CD4-positive, alpha-beta T cell treated with Interleukin-10 for 1 hour (primary cell): ENCODE measurements at regions not wholly inside any gene's neighbourhood (a gene's known extent, or its start where the extent isn't known, plus 50 kb on each side); places are given as distances from the start of the nearest gene placed in this dataset.
A peak's percentile ranks its signal among the peaks of the same experiment; 100 is the strongest.
"Not testable (repeated sequence)": the region's sequence is repeated elsewhere in the genome, so short reads cannot be mapped to it uniquely, and the experiment has no call there.

Experiments
- DNase-seq: peaks from one replicate; pipeline ENCODE4 v3.0.0-alpha.2; 2020

DNA sequence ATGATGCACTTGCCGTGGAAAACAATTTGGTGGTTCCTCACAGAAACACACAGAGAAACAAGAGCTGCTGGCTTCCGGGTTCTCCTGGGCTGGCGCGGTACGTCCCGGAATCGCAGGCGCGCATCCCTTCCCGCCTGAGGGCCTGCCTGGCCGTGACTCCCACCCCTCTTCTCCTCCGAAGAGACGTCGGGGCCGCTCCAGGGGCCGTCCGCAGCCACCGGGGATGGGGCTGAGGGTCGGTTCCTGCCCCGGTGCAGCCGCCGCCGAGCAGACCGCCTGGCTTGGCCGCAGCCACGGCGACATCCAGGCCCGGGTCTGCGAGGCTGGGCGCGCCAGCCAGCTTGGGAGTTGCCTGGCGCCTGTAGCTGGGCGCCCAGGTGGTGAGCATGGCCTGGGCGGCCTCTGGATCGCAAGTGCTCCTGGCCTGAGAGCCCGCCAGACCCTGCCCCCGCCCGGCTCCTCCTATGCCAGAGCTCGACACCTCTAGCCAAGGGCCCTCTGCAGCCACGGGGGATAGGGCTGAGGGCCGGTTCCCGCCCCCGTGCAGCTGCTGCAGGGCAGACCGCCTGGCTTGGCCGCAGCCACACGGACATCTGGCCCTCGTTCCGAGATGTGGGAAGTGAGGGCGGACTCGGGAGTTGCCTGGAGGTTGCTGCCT lies 1647.5 kb downstream of the SPATA31A7 start:
- DNase-seq = peak; percentile 38

DNA sequence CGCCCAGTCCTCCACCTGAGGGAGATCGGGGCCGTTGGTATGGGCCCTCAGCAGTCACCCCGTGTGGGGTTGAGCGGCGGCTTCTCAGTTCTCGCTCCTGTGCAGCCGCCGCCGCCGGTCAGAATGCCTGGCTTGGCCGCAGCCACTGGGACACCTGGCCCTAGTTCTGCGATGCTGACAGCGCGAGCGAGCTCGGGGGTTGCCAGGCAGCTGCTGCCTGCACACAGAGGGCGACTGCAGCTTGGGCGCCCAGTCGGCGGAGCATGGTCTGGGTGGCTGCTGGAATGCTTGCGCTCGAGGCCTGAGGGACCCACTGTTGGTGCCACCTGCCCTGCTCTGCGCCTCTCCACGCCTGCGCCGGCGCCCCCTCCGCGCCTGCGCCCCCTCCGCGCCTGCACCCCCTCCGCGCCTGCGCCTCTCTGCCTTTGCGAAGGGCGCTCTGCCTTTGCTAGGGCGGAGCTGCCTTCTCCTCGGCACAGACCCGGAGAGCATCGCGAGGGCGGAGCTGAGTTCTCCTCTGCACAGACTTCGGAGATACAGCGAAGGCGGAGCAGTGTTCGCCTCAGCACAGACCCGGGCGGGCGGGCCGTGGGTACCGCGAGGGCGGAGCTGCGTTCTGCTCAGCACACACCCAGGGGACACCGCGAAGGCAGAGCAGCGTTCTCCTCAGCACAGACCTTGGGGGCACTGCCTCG lies 1648.3 kb downstream of the SPATA31A7 start:
- peak; percentile 94 for DNase-seq

DNA sequence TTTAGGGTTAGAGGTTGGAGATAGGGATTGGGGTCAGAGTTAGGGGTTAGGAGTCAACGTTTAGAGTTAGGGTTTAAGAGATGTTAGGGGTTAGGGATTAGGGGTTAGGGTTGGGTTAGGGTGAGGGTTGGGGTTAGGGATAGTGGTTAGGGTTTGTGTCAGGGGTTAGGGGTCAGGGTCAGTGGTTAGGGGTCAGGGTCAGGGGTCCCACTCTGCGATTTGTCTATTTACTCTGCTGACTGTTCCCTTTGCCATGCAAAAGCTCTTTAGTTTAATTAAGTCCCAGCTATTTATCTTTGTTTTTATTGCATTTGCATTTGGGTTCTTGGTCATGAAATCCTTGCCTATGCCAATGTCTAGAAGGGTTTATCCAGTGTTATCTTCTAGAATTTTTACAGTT lies 1649.3 kb downstream of the SPATA31A7 start:
- DNase-seq = not testable (repeated sequence)

DNA sequence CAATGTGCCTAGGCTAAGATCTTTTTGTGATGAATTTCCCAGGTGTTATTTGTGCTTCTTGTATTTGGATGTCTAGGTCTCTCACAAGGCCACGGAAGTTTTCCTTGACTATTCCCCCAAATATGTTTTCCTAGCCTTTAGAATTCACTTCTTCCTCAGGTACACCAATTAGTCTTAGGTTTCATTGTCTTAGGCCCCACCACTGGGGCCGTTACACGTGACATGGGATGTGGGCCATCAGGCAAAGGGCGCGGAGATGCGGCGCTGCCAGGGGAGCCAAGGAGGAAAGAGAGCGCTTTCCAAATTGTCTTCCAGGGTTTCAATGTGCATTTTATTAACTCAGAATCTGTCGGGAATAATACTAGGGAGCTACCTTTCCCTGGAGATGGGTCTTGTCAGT lies 1653.3 kb downstream of the SPATA31A7 start:
- not testable (repeated sequence) for DNase-seq

DNA sequence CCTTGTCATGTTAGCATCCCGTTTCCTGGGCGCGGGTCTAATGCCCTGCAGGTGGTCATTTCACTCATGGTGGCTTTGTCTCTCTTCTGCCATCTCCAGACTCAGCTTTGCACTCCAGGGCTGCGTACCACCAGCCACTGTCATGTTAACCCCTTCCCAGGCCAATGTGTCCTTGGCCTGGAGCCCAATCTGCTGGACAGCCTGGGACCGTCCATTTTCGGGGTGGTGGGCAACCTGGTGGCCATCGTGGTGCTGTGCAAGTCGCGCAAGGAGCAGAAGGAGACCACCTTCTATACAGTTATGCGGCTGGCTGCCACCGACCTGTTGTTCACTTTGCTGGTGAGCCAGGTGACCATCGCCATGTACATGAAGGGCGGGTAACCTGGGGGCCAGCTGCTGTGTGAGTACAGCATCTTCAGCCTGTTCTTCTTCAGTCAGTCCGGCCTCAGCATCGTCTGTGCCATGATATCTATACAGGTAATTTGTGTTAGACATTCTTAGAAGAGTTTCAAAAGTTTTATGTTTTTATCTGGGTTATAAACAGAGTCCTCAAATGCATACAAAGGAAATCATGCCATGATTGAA lies 1654.0 kb downstream of the SPATA31A7 start:
- DNase-seq = not testable (repeated sequence)

DNA sequence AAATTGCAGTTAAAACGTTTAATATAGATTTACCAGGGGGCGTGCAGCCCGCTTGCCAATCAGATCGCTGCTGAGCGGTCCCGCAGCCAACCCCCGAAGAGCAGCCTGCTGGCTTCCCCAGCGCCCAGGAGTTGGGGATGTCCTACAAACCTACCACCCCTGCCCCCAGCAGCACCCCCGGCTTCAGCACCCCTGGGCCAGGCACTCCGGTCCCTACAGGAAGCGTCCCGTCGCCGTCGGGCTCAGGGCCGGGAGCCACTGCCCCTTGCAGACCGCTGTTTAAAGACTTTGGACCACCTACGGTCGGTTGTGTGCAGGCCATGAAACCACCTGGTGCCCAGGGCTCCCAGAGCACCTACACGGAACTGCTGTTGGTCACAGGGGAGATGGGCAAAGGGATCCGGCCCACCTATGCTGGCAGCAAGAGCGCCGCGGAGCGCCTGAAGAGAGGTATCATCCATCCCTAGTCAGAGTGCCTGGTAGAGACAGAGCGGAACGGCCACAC lies 1654.9 kb downstream of the SPATA31A7 start:
- not testable (repeated sequence) for DNase-seq

DNA sequence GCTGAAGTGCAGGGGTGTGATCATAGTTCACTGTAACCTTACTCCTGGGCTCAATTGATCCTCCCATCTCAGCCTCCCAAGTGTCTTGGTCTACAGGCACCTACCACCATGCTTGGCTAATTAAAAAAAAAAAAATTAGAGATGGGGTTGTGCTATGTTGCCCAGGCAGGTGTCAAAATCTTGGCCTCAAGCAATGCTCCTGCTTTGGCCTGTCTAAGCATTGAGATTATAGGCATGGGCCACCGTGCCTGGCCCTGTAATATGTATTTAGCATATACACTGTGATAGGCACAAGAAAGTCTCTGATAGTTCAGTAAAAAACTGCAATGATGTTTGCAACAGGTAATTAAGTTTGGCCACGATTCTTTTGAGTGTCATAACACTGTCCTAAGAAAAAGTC lies 1658.4 kb downstream of the SPATA31A7 start:
- DNase-seq = not testable (repeated sequence)

DNA sequence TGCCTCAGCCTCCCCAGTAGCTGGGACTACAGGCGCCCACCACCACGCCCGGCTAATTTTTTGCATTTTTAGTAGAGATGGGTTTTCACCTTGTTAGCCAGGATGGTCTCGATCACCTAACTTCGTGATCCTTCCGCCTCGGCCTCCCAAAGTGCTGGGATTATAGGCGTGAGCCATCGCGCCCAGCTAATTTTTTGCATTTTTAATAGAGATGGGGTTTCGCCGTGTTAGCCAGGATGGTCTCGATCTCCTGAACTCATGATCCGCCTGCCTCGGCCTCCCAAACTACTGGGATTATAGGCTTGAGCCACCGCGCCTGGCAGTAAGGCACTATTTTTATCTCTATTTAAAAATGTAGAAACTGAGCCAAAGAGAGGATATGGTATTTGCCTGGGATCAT lies 1660.2 kb downstream of the SPATA31A7 start:
- not testable (repeated sequence) for DNase-seq

DNA sequence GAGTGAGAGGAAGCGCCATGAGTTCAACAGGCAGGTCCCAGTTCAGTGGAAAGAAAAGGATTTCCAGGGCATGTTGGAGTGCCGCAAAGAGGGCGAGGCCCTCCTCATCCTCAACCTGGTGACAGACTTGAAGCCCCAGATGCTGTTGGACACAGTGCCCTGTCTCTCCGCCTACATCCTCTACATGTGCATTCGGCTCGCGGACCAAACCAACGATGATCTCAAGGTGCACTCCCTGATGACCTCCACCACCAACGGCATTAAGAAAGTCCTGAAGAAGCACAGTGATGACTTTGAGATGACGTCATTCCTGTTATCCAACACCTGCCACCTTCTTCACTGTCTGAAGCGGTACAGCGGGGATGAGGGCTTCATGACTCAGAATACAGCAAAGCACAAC lies 1667.4 kb downstream of the SPATA31A7 start:
- not testable (repeated sequence) for DNase-seq

DNA sequence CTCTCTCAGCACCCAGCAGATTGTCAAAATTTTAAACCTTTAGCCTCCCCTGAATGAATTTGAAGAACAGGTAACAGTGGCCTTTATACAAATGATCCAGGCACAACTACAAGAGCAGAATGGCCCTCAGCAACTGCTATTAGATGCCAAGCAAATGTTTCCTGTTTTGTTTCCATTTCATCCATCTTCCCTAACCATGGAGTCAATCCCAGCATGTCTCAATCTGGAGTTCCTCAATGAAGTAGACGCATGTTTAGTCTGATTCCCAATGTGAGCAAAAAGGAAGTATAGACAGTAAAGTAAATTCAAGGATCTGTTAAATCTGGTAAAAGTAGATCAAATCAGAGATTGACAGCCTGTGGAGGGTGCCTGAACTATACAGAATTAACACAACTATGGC lies 1668.4 kb downstream of the SPATA31A7 start:
- not testable (repeated sequence) for DNase-seq

DNA sequence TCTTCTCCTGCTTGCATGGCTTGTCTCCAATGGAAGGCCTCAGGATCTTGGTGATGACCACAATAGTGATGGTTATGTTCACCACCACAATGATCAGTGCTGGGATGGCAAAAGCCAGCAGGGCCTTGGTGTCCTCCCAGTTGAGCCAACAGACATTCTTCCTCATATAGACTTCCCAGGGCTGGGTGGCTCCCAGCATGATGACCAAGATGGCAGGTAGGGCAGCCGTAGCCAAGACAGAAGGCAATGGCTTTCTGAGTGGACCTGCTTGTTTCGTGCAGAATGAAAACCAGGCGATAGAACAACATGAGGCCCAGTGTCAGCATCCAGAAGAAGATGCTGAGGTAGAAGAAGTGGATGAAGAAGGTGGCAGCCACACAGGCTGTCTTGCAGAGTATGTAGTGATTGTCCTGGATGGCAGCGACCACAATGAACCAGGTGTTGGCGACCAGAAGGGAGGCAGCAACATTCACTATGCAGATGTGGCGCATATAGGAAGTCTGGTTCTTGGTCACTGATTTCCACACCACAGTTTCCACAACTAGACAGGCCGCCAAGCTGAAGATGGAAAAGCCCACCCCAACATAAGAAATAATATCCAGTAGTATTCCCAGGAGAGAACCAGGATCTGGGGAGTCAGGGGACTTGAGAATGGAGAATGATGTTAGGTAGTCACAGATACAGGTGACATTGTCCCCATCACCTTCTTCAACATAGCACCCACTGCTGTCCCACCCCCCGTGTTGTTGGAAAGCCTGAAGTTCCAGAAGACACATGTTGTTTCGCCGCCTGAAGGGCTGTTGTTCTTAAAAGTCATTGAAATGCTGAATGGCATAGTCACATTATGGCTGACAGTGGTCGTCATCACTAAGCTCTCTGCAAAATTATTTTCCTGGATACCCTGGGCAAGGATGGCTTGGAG lies 1671.4 kb downstream of the SPATA31A7 start:
- not testable (repeated sequence) for DNase-seq

DNA sequence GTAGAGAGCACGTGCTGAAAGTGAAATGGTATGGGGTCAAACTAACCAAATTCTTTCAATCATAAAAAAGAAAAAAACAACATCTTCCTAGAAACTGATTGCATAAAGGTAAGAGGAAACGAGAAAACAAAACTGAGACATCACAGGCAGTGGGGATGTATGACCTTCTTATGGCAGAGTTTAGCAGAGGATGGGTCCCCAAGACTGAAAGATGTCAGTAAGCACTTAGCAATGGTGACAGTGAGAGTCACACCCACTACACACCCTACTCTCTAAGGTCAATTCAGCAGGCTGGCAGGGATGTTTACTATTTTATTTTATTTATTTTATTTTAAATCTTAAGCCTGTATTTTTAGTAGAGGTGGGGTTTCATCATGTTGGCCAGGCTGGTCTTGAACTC lies 1672.3 kb downstream of the SPATA31A7 start:
- not testable (repeated sequence) for DNase-seq

DNA sequence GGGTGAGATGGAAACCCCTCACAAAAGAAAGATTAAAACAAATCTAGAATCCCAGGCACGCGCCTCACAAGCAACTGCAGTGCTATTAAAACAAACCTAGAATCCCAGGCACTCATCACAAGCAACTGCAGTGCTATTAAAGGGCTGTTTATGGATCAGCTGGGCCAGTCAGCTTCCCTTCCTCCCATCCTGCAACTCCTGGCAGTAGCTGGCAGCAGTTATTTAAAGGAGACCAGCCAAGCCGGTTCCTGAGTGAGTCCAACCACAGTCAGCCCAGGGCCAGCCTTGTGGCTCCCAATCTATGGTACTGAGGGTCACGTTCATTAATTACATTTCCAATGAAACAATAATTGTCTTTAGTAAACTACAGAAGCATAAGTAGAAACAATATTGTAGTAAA lies 1673.5 kb downstream of the SPATA31A7 start:
- not testable (repeated sequence) for DNase-seq

DNA sequence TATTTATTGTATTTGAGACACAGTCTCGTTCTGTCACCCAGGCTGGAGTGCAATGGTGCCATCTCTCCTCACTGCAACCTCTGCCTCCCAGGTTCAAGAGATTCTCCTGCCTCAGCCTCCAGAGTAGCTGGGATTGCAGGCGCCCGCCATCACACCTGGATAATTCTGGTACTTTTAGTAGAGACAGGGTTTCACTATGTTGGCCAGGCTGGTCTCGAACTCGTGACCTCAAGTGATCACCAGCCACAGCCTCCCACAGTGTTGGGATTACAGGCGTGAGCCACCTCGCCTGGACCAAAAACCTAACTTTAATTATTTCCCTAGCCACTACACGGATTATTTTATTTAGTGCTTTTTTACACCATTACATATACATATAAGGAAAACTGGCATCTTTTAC lies 1674.0 kb downstream of the SPATA31A7 start:
- not testable (repeated sequence) for DNase-seq

DNA sequence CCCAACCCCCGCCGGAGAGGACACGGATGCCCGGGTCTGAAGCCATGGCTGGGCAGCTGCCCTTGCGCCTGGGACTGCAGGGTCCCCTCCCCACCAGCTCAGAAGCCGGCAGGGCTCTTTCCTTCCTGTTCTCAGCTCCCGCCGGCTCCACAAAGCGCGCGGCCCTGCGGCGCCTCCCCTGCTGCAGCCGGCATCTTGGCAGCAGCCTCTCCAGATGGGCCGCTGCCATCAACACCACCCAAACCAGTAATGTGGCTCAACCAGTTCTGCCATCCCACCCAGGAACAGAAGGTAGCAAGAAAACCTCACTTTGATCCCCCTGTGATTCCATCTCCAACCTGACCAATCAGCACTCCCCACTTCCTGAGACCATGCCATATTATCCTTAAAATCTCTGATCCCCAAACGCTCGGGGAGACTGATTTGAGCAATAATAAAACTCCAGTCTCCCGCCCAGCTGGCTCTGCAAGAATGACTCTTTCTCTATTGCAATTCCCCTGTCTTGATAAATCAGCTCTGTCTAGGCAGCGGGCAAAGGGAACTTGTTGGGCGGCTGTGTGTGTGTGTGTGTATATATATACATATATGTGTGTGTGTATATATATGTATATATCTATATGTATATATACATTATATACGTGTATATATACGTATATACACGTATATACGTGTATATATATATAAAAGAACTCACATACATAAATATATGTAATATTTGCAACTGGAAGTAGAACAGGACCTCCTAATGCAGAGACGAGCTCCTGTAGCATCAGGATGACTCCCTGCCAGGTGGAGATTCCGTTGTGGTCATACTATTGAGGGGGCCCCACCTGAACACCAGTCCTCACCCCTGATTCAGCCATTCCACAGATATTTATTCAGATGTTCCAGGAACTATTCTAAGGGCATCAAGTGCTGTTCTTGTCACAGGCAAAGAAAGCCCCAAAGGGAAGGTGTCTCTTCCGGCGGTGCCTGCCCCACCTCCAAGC lies 1674.9 kb downstream of the SPATA31A7 start:
- not testable (repeated sequence) for DNase-seq

DNA sequence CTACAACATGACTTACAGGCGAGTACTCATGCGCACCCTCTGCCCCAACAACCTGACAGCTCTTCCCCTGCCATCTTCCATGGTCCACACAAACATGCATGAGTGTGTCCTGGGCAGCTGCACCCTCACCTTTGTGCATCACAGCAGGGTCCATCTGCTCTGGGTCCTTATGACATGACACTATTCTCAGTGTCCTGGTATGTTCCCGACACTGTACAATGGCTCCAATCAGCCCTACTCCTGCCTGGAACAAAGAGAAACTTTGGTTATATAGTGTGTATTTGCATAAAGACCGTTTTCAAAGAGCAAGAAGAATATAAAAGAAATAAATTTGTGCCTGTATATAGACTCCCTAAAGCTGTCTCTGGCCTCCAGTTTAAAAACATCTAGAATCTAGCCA lies 1679.2 kb downstream of the SPATA31A7 start:
- DNase-seq = not testable (repeated sequence)

DNA sequence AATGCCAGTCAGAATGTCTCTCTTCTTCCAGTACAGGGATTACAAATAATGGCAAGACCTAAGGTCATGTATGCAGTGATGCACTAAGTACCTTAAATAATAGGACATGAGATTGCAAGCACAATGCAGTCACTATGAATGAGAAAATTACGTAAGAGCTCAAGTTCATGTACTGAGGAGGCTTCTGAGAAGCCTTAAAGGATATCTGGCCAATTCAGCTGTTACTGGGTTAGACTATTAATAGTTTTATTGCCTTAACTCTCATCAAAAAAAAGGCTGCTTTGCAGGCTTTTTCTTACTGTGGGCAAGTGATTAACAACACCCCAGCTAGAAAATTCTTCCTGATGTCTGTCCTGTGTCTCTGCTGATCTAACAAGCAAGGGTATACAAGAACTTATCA lies 1681.9 kb downstream of the SPATA31A7 start:
- DNase-seq = not testable (repeated sequence)

DNA sequence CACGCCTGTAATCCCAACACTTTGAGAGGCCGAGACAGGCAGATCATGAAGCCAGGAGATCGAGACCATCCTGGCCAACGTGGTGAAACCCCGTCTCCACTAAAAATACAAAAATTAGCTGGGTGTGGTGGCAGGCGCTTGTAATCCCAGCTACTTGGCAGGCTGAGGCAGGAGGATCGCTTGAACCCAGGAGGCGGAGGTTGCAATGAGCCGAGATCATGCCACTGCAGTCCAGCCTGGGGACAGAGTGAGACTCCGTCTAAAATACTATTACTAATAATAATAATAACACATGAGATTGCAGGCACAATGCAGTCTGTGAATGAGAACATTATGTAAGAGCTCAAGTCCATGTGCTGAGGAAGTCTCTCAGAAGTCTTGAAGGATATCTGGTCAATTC lies 1684.4 kb downstream of the SPATA31A7 start:
- not testable (repeated sequence) for DNase-seq

DNA sequence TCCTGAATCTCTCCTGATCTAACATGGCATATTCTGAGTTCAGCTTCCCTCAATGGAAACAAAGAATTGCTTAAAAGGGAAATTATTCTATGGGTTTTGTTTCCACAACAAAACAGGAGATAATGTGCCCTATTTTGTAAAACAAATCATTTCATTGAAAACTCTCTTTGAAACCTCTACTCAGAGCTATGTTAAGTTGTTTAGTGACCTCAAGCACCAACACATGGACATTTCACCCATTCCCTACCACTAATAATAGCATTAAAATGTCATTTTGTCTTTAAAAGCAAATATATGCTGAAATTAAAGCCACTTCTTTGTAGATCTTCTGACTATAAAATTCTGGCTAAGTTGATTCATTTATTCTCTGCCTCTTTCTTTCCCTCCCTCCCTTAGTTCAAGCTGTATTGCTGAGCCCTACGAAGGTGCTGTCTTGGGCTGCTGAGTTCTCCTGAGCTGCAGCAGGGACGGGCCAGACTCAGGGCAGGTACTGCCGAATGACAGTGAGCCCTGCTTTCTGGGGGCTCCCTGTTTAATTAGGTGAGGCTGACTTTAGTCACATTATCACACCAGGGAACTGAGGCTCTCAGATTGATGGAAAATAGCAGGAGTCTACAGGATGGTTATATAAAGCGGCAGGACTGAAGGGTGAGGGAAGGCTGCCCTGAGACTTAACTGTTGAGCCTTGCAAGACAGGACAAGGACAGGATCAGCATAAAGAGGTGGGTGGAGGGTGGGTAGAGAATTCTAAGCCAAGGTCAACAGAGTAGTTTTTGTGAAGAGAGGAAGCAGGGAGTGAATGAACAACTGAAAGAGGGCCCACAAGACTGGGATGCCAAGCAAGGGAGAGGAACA lies 1685.1 kb downstream of the SPATA31A7 start:
- not testable (repeated sequence) for DNase-seq

DNA sequence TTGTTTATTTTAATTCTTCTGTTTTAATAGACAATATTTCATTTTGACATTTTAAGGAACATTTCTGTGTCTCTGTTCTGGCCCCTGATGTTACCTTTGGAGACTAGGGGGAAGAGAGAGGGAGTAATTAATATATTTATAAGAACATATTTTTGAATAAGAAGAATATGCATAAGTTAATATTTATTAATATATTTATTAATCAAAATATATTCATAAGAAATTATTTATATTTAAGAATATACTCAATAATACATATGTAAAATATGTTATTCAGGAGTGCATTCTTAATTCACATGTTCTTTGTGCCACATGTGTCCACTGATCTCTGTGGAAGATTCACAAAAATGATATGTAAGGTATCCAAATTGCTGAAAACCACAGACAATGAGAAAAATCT lies 1687.7 kb downstream of the SPATA31A7 start:
- not testable (repeated sequence) for DNase-seq
